Neural cell (in vitro differentiated cells): ENCODE measurements at regions not wholly inside any gene's neighbourhood (a gene's known extent, or its start where the extent isn't known, plus 50 kb on each side); places are given as distances from the start of the nearest gene placed in this dataset.

ENCODE experiments used
- CTCF ChIP-seq: fragments of 450-650 bp; IDR thresholded peaks from 2 replicates; pipeline ENCODE4 v1.5.1; 2014; ENCODE audit warnings: antibody characterized with exemption, mild to moderate bottlenecking, moderate library complexity; ENCODE audit not compliant: poor library complexity, severe bottlenecking
- EZH2 ChIP-seq: fragments of 200-600, 300-800 bp; shearing (Covaris generic), sonication (generic); IDR thresholded peaks from 2 replicates; pipeline ENCODE4 v1.6.1; 2014; ENCODE audit warnings: antibody characterized with exemption, low read length, borderline replicate concordance, mild to moderate bottlenecking; ENCODE audit not compliant: insufficient read depth, poor library complexity, severe bottlenecking
- MXI1 ChIP-seq: fragments of 450-650 bp; conservative IDR thresholded peaks from 2 replicates; pipeline ENCODE4 v1.6.1; 2014; ENCODE audit warnings: antibody characterized with exemption, mild to moderate bottlenecking; ENCODE audit not compliant: poor library complexity, severe bottlenecking

GRCh38 chr16:87025676-87026075, 291.5 kb downstream of the C16orf95 start:
- TF ChIP-seq EZH2 (no peak), MXI1 (no peak), CTCF (no peak)
